CD4-positive, alpha-beta T cell treated with Interleukin-21 for 1 hour (primary cell): ENCODE measurements at regions not wholly inside any gene's neighbourhood (a gene's known extent, or its start where the extent isn't known, plus 50 kb on each side); places are given as distances from the start of the nearest gene placed in this dataset.

ENCODE experiments used
- DNase-seq: peaks from one replicate; pipeline ENCODE4 v3.0.0-alpha.2; 2020

- no peak for DNase-seq
Observed at GRCh38 chr12:70157099-70157498, 86.1 kb upstream of the CNOT2 start.

DNA sequence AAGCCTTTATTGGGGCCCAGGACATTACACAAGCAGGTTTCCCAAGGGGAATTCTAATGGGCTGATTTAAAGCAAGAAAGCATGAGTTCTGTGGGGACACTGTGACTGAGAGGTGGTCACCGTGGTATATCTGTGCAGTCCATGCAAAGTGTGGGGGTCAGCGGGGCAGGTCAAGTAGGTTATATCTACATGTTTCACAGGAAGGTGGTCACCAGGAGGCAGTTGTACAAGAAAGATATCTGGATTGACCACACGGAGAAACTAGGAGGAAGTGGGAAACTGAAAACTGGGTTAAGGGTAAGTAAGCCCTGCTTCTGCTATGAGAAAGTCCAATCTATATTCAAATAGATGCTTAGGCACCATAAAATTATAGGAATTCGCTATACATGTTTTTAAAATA lies 77.8 kb upstream of the CNOT2 start:
- DNase-seq, result no peak

GRCh38 chr12:70176290-70176689 lies 66.9 kb upstream of the CNOT2 start:
- no peak for DNase-seq

- no peak for DNase-seq
Observed at GRCh38 chr12:70177631-70178030, 65.6 kb upstream of the CNOT2 start.

DNA sequence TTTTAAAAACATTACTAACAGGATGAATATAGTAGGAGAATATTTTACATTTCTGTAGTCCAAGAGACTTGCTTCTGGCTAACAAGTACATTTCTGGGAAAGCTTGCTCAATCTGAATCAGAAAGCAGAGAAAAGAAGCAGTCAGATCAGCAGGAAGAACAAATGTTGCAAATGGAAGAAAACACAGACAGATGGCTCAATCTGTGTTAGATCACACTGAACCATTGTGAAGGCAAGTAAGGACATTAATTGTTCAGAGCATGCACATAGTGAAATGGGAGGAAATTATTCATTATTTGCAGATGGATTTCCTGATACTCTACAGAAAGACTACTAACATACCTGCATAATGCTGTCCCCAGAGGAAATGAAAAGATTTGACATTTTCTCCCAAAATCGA lies 65.2 kb upstream of the CNOT2 start:
- no peak for DNase-seq

DNA sequence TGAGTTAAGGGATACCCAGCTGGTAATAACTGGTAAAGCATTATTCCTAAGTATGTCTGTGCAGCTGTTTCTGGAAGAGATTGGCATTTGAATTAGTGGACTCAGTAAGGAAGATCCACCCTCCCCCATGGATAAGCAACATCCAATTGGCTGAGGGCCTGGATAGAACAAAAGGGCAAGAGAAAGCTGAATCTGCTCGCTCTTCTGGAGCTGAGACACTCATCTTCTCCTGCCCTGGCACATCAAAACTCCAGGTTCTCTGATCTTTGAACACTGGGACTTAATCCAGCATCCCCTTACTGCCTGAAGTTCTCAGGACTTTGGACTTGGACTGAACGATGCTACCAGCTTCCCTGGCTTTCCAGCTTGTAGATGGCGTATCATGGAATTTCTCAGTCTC lies 63.1 kb upstream of the CNOT2 start:
- DNase-seq, result no peak

DNA sequence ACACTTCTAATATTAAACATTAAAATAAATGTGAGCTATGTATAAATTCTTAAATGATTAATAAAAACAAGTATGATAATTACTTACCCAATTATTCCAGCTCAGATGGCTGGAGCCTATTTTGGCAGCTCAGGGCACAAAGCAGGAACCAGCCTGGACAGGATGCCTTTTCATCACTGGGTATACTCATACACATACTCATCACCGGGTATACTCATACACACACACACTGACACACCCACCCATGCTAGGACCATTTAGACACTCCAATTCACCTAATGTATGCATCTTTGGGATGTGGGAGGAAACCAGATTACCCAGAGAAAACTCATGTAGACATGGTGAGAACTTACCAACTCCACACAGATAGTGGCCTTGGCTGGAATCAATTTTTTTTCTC lies 57.9 kb upstream of the CNOT2 start:
- DNase-seq, result no peak

GRCh38 chr12:70186436-70186835 lies 56.8 kb upstream of the CNOT2 start:
- no peak for DNase-seq

DNA sequence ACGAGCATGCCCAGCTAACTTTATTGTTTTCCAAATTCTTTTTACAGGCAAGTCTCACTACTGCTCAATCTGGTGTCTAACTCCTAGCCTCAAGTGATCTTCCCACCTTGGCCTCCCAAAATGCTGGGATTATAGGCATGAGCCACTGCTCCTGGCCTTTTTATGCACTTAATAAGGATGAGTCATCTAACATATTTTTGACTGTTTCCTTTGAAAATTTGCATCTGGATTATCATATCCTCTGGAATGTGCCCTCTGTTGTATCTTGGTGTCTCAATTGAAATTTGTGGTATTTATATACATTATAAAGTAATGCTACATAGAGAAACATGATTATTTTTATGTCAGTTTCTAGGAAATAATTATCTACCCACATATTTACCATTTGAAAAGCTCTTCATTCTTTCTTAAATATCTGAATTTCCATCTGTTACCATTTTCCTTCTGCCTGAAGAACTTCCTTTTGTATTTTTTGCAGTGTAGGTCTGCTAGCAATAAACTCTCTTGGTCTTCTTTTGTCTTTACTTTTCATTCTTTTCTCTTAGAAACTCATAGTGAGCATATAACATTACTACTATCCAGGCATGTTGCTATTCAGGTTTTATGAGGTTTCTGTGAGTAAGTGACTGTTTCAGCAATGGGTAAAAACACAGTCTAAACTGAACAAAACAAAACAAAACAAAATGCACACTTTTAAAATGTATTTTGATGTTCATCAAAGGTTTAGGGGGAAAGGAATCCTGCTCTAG lies 52.8 kb upstream of the CNOT2 start:
- no peak for DNase-seq
